22Rv1 (cell line): ENCODE measurements at regions not wholly inside any gene's neighbourhood (a gene's known extent, or its start where the extent isn't known, plus 50 kb on each side); places are given as distances from the start of the nearest gene placed in this dataset.

ENCODE experiments used
- CTCF ChIP-seq: fragments of 450-650 bp; IDR thresholded peaks from 2 replicates; pipeline ENCODE4 v1.5.1; 2017; ENCODE audit warnings: mild to moderate bottlenecking
- ZFX ChIP-seq: fragments of 450-650 bp; IDR thresholded peaks from 2 replicates; pipeline ENCODE4 v1.6.1; 2017; ENCODE audit warnings: antibody characterized with exemption, borderline replicate concordance

- TF ChIP-seq CTCF = no peak
- TF ChIP-seq ZFX = no peak
Measured at GRCh38 chr1:90526954-90527353, 190.1 kb downstream of the BARHL2 start.
